IPS-NIHi11 (cell line): ENCODE measurements at regions not wholly inside any gene's neighbourhood (a gene's known extent, or its start where the extent isn't known, plus 50 kb on each side); places are given as distances from the start of the nearest gene placed in this dataset.
"Not testable (repeated sequence)": the region's sequence is repeated elsewhere in the genome, so short reads cannot be mapped to it uniquely, and the experiment has no call there.

ENCODE experiments used
- DNase-seq: peaks from one replicate; pipeline ENCODE4 v3.0.0; 2012; ENCODE audit warnings: mixed read lengths, low spot score

DNA sequence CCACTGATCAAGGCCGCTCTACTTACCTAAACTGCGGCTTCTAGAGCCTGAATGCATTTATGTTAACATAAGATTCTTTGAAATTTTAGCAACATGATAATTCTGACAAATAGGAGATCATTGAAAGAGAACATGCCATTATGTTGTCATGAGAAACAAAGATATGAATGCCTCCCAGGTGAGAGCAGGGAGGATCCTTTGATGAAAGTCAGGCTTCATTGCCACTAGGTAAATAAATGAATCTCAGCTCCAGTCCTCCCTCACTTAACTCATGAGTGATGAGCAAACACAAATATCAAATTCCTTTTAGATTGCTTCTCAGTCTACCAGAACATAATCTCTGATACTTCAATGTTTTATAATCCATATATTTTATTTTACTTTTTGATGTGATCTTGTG lies 463.2 kb upstream of the CDH7 start:
- DNase-seq: no peak

DNA sequence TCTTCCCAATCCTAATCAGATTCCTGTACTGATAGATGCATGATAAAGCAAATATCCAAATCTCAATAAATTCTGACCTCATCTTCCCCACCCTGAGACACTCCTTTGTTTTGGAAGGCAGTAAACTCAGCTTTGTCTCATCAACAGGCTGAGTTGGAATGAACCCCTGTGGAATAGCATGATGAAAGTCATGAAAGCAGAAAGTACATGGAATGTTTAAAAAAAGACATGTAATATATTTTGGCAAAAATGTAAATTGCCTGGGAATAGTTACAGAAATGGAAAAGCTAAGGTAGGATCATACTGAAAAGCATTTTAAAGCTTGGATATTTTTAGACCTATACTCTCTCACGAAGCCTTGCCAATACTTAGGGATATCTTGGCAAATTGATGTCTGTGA lies 468.7 kb upstream of the CDH7 start:
- DNase-seq: no peak

DNA sequence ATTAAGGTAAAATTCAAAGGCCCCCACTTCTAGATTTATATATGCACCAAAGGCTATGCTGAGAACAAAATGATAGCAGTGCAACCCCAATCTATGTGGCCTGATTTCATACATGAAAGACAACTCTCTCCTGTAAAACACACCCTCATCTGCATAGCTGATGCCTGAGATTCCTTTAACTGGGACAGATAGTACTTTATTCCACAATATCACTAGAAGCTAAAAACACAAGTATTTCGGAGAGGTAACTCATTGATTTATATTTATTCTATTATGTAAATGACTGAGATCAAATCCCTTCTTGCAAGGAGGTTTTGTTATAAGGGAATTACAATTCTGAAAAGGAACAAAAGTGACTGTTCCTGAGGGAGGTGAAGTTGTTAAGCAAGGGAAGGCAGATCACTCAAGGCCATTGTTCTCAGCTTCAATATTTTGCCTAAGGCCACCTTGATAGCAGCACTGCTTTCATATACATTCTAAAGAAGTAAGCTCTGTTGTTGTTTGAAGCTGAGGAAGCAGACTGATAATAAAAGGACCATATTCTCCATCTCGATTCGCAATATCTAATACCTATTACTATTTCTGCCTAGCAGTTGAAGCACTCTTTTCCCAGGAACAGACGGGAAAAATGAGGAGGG lies 471.0 kb upstream of the CDH7 start:
- no peak for DNase-seq

DNA sequence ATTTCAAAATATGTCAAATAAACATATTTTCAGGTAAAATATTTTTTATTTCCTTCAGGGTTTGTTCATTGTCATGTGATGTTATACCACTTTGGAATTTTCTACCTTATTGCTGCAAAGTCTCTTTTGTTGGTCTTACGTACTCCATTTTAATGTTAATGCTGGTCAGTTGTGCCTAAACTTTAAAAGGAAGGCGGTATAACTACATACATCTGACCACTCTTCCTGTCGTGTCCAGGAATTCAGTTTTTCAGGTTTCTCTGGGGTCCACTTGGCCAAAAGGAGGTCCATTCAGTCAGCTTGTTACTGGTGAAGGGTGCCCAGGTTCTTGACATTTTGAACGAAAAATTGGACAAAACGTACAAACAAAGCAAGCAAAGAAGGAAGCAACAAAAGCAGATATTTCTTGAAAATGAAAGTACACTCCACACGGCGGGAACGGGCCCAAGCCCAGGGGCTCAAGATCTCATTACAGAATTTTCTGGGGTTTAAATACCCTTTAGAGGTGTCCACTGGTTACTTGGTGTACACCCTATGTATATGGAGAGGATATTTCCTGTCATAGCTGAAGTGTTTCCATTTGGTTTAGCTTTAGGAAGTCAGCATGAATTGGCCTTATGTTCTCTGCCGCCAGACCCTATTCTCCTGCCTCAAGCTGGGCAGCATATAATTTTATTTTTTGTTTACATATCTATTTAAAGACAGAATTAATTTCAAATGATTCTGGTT lies 471.7 kb upstream of the CDH7 start:
- DNase-seq: no peak

DNA sequence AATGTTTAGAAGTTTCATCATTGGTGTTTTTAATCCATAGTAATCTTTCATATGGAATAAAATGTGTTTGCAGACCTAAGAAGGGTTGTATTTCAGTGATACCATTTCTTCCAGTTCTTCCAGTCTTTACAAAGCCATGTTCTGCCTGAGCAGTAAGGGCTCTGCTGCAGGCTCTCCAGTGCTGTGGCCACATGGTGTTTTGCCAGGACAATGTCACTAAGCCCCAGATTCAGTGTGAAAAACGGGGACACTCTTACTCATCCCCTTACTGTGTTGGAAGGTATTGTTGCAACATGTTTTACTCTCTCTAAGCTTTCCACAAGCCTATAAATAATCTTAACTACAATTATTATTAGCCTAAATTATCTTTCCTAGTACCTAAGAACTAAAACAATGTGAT lies 481.4 kb upstream of the CDH7 start:
- DNase-seq: no peak

DNA sequence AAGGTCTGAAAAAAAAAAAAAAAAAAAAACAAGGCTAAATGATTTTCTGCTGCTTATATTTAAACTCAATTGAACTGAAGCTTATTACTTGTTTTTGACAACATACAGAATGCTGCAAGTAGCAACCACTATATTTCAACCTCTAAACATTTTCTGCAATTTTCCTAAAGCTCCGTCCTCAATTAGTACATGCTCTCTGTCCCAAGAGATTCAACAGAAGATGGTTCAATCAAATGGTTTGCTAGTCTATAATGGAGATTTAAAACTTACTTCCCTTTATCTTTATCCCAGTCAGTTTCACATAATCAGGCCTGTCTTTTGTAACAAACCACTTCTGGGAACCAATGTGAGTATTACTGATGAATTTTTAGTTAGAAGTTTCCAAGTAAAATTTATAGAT lies 485.1 kb upstream of the CDH7 start:
- no peak for DNase-seq

DNA sequence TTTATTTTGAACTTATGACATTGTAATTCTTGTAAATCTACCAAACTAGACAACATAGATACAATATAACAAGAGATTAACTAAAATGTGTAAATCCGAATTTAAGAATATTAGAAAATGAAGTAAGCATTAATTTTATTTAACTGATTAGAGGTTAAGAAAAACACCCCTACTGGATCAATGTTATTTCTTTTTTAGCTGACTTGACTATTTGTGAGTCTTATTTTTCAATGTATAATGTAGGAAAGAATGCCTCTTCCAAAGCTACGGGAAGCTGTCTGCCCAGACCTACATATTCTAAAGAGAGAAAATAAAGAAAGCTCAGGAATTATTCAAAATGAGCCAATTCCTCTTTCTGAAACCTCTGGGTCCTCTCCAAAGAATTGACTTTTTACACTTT lies 490.8 kb upstream of the CDH7 start:
- DNase-seq: no peak

DNA sequence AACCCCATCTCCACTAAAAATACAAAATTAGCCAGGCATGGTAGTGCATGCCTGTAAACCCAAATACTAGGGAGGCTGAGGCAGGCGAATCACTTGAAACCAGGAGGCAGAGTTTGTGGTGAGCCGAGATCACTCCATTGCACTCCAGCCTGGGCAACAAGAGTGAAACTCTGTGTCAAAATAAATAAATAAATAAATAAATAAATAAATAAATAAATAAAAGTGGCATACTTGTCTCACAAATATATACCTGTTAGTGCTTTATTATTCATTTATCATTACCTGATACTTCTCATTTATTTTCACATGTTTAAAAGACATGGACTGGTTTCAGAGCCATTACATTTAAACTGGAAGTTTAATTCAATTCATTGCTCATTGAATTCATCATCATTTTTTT lies 491.4 kb upstream of the CDH7 start:
- DNase-seq: no peak

DNA sequence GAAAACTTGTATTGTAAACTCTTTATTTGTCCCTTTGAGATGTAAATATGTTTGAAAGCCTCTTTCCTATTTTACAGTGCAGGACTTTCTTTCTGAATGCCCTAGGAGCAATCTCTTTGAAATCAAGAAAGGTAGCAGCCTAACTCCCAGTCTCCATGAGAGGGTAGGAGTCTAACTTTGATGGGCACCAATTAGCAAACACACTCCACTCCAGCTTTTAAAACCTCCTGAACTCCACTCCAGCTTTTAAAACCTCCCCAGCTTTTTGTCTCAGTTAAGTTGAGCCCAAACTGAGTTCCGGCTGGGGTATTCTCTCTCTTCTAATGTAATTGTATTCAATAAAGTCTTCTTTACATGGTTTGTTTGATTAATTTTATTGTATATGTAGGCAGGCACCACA lies 493.7 kb upstream of the CDH7 start:
- DNase-seq: peak; percentile 8

DNA sequence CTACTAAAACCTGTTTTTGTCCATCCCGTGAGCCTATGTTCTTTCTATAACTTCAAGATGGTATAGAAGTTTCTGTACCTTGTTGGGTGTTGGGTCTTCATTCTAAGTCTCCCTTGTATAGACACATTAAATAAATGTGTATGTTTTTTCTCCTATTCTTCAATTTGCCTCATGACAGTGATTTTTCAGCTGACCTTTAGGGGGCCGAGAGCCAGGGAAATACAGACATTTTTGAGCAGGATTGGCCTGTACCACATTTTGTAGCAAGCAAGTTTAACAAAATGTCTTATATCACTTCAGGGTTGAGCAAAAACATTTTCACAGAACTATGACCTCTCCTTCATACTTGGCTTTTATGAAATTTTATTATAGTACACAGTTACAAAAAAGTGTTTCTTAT lies 495.4 kb upstream of the CDH7 start:
- DNase-seq: no peak

DNA sequence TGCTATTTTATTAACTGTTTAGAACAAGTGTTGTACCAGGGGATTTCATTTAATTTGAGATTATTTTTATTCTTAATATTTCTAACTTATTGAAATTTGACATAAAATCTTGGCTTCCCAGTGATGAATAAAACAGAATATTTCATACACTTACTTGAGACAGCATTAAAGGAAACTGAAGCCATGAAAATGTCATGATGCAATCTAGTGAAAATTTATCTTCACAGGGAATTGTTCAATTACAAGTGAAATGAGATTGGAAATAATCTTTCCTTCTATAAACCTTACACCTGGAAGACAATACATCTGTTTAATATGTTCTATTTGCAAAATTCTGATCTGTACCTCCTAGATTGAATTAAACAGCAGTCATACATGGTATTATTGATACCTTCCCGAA lies 511.0 kb upstream of the CDH7 start:
- DNase-seq: no peak

DNA sequence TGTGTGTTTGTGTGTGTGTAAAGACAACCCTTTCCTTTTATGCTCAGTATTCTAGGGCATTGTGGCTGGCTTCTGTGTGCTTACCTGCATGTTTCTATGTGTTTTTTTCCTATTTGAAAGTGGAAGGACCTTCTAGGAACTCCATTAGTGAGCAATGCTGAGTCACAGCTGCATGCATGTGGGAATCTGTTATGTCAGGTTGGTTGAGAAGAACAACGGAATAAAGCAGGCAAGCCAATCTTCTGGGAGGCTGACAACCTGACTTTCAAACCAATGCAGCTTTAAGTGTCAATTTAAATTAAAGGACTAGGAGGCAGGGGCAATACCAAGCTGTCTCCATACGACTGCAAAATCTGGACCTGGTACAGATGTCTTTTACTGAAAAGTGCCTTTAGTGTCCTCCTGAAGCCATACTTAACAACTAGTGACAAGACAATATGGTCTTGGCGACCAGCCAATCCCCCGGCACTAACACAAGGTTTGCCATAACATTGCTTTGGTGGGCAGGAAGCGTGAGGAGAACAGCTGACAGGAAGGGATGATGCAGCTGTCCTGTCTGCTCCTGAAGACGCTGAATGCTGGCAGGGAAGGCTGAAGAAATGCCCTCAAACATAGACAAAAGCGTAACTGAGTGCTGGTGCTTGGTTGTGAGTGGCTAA lies 514.7 kb upstream of the CDH7 start:
- no peak for DNase-seq

DNA sequence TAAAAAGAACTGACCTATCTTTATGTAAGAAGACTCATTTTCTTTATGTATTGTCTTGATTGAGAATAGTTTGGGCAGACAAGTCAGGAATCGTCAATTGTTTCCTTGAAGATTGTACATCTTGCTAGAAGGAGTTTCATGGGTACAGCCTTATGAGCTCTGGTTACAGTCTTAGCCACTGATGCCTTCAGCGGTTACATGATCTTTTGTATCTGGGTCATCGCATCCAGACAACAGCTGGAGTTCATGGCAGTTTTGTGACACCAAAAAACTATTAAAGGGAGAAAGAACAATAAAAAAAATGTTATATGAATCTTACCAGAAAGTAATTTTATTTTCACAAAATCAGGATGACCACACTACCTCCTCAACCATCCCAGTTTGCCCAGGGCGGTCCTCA lies 520.5 kb upstream of the CDH7 start:
- no peak for DNase-seq

DNA sequence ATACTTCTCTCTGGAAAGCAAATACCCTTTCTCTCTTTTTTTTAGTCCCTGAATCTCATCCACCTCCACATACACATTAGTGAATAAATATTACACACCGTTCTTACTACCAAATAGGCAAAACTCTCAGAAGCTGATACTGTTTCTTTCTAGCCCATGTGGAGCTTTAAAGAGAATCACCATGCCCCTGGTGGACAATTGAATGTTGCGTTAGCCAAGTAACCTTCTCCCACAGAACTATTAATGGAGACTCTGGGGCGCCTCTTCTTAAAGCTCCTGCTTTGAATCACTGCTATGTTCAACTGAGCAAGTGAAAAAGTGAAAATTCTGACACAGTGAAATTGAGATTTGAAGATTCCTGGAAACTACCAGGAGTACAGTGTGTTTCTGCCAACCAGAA lies 522.8 kb upstream of the CDH7 start:
- peak; percentile 9 for DNase-seq

DNA sequence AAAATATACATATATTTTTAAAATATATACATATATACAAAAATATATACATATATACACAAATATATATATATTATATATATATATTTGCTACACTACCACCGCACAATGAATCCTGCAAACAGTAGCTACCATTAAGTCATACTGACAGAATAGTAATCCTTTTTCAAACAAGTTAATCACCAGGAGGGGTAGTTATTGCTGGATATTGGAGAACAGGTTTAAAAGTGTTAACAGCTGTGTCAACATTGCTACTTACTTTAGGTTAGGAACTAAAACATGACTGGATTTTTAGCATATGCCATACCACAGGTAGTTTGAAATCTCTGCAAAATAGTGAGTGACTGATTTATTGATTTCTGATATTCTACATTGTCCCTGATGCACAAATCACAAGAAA lies 529.1 kb upstream of the CDH7 start:
- no peak for DNase-seq

DNA sequence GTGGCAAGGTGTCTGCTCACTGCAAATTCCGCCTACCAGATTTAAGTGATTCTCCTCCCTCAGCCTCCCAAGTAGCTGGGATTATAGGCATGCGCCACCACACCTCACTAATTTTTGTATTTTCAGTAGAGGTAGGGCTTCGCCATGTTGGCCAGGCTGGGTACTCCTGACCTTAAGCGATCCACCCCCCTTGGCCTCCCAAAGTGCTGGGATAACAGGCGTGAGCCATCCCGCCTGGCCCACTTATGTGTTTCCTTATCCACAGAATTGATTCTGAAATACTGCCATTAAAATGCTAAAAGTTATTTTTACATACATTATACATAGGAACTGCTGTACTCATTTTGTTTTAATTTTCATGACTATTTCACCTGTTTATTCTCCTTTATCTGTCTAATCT lies 529.7 kb upstream of the CDH7 start:
- no peak for DNase-seq

DNA sequence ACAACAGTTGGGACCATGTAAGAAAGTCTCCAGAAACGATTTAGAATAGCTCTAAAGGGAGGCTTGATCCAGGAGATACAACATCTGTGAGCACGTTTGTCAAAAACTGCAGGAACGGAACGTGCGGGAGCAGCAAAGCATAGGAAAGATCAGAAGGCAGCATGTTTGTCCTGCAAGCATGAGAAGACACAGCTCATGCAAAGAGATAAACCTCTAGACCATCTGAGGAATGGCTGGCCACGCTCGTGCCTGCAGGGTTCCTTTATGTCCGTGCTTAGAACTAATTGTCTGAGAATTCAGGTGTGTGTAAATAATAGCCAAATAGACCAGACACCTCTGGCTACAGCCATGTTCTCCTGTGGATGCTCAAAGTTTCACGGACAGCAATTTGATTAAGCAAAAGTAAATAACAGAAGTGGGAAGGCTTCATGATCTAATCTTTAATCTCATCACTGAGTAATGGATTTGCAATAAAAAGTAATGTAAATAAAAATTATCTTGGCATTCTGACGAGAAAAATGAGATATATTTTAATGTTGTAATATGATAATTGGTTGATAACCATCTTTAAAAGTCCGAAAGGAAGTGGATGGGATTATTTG lies 534.8 kb upstream of the CDH7 start:
- no peak for DNase-seq

DNA sequence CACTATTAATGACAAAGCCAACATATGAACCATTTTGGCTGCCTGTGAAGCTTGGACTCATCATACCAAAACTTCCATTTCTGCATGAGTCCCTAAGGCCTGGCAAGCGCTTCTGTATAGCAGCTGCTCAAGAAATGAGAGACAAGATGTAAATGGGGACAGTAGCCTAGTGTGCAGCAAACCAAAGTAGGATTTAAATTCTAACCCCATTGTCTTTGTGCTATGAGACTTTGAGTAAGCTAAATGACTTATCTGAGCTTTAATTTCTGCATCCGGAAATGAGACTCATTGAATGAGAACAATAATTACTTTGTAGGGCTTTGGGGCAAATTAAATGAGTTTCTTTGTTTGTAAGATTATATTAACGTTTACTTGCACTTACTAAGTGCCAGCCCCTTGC lies 536.4 kb upstream of the CDH7 start:
- DNase-seq: no peak

DNA sequence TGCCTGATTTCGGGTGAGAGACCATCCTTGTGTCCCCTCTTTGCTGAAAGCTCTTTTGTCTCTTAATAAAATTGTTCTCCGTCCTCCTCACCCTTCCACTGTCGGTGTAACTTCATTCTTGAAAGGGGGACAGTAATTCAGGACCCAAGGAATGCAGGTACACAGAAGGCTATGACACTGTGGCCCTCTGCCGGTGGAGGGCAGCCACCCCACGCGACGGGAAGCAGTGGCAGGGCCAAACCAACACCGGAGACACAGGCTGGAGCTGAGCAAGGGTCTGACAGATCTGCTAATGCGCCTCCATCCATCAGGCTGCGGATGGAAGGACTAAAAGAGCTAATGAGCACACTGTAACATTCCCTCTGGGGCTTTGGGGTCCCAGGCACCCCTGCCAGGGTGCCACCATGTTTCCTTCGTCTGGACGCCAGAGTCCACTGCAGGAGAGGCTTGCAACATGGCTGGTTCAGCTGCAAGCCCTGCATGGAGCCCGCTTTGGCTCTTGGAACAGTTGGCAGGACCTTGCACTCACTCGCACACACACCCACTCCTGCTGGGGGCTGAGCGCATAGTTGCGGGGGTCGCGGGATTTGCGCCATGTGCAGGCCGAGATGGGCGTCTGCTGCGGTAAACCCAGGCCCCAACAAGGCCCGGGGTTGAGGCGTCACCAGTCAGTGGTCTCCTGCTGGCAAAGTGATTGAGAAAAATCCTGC lies 544.1 kb upstream of the CDH7 start:
- DNase-seq: peak; percentile 22

DNA sequence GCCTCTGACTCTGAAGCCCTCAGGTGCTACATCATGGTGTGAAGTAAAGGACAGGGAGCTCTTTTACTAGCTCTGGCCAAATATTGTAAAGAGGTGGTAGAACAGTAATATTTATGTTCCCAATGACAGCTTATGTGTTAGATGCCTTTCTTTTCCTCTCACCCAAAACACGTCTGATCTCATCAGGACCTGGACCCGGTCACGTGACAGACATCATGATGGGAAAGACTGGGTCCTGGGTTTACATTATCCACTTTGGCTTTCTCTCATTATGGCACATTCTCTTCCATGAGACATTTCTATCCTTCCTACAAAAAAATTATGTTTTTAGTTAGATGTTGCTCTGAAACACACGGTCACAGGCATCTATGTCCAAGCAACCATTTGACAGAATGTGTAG lies 548.7 kb upstream of the CDH7 start:
- DNase-seq: no peak

DNA sequence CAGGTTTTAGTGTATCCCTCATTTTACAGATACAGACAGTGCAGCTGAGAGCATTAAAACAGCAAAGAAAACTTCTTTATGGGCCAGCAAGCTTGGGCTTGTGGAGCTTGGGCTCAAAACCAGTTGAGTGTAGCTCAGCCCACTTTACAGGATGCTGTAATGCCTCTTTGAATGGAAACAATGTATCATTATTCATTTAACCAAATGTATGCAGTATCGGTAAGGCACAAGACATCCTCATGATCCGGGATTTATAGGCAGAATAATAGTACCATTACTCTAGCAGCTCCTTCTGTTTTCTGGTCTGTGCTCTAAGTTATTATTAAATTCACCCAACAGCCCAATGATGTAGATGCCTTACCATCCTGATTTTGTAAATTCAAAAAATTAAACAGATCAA lies 575.1 kb upstream of the CDH7 start:
- DNase-seq: no peak

DNA sequence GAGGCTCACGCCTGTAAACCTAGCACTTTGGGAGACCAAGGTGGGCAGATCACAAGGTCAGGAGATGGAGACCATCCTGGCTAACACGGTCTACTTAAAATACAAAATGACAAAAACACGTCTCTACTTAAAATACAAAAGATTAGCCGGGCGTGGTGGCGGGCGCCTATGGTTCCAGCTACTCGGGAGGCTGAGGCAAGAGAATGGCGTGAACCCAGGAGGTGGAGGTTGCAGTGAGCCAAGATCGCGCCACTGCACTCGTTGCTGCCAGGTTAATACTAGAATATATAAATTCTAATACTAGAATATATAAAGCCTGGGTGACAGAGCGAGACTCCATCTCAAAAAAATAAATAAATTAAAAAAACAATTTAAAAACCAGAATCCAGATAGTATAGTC lies 588.7 kb upstream of the CDH7 start:
- not testable (repeated sequence) for DNase-seq
